ENCODE measurements at regions not wholly inside any gene's neighbourhood (a gene's known extent, or its start where the extent isn't known, plus 50 kb on each side); places are given as distances from the start of the nearest gene placed in this dataset.

DNA sequence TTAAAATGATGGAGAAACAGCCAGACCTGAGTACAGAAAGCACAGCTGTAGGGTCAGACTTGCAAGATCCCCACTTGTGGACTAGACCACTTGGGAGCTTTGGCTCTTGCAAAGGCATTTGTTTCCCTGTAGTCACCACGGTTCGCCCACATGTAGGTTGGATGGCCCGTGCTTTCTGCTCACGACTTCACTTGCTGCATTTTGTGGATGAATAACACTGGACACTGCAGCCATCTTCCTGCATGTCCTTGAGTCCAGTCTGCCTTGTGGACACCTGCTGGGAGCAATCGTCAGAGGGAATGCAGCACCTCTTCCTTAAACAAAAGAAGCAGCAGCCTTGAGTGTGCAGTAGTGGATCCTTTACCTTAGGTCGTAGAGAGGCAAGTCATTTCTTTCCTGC, 372.9 kb upstream of the IRX2 start:
- H3K27ac Mint-ChIP-seq (ENCODE audit: unreplicated experiment), result no peak overlapping the region
- H3K4me1 Mint-ChIP-seq, result peaks cover 49% of the 10 kb centered on the region
- no peaks in the 10 kb centered on the region for H3K36me3 Mint-ChIP-seq (ENCODE audit: low read depth)

GRCh38 chr5:3123763-3124157, 372.3 kb upstream of the IRX2 start:
- no peak overlapping the region for H3K4me3 Mint-ChIP-seq
- peaks cover 55% of the 10 kb centered on the region for H3K4me1 Mint-ChIP-seq

More for the DNA sequence above, 372.9 kb upstream of the IRX2 start:
- Mint-ChIP-seq H3K27me3 (ENCODE audit: low read depth) (peaks cover 2% of the 10 kb centered on the region), H3K4me3 (no peak overlapping the region), H3K9me3 (no peaks in the 10 kb centered on the region)
- no peak for DNase-seq (ENCODE audit: low read depth, low spot score)
- TF ChIP-seq, protein P1, sequence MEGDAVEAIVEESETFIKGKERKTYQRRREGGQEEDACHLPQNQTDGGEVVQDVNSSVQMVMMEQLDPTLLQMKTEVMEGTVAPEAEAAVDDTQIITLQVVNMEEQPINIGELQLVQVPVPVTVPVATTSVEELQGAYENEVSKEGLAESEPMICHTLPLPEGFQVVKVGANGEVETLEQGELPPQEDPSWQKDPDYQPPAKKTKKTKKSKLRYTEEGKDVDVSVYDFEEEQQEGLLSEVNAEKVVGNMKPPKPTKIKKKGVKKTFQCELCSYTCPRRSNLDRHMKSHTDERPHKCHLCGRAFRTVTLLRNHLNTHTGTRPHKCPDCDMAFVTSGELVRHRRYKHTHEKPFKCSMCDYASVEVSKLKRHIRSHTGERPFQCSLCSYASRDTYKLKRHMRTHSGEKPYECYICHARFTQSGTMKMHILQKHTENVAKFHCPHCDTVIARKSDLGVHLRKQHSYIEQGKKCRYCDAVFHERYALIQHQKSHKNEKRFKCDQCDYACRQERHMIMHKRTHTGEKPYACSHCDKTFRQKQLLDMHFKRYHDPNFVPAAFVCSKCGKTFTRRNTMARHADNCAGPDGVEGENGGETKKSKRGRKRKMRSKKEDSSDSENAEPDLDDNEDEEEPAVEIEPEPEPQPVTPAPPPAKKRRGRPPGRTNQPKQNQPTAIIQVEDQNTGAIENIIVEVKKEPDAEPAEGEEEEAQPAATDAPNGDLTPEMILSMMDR (conservative IDR thresholded peaks at IDR 0.05), result no peak

DNA sequence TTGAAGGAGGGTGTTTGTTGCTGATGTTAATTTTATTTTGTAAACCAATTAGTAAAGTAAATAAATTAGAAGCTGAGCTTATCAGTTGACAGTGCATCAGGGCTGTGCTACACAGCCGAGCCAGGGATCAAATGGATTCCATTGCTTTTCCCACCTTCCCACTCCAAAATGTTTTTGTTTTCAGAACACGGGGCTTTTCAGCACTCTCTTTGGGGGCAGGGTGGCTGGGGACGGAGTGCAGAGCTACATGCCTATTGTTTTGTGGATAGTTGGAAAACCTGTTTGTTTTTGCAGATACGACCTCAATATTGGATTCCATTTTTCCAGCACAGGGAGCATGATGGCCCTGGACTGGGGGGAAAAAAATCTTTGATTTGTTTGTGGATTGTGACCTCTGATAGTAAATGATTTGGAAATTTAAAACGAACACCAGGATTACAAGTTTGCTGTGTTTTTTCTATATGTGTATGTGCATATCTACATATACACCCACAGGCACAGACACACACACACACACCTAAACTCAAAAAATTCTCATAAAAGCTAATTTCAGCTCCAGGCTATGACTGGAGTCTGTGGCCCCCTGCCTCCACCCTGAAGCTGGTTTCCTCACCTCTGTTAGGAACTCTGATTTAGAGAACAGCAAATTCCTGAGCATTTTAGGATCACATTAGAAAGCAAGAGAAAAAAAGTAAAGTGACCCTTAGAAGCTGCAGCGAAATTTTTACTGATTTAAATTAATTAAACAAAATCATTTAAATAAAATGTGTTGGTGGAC, 371.7 kb upstream of the IRX2 start:
- Mint-ChIP-seq H3K9me3 (no peaks in the 10 kb centered on the region), H3K4me1 (peaks cover 61% of the 10 kb centered on the region), H3K27me3 (ENCODE audit: low read depth) (peaks cover 11% of the 10 kb centered on the region), H3K27ac (ENCODE audit: unreplicated experiment) (no peak overlapping the region), H3K4me3 (peak overlapping the region; percentile 21), H3K36me3 (ENCODE audit: low read depth) (no peaks in the 10 kb centered on the region)
- TF ChIP-seq, protein P1 (conservative IDR thresholded peaks at IDR 0.05), result no peak
- no peak for DNase-seq (ENCODE audit: low read depth, low spot score)

More at GRCh38 chr5:3123763-3124157, 372.3 kb upstream of the IRX2 start:
- Mint-ChIP-seq H3K27ac (ENCODE audit: unreplicated experiment) (no peak overlapping the region), H3K36me3 (ENCODE audit: low read depth) (no peaks in the 10 kb centered on the region), H3K27me3 (ENCODE audit: low read depth) (peaks cover 6% of the 10 kb centered on the region), H3K9me3 (no peaks in the 10 kb centered on the region)
- DNase-seq (ENCODE audit: low read depth, low spot score), result no peak
- TF ChIP-seq, protein P1 (conservative IDR thresholded peaks at IDR 0.05), result no peak

DNA sequence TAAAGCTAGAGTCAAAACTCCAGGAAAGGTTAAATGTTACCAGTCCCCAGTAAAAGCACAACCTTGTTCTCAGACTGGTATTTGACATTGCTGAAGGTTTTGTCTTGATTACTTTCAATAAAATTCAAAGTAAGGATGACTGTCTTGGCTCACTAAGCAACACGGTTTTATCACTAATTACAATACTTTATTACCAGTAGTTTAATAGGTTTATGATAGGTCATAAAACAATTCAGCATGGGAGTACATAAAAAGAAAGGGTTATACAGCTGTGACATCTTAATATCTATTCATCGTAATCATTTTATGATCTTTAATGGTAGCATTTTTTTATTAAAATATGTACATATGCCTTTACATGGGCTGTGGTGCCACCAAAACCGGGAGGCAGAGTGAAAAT, 370.7 kb upstream of the IRX2 start:
- peak overlapping the region; percentile 60 for H3K4me3 Mint-ChIP-seq
- peaks cover 12% of the 10 kb centered on the region for H3K27me3 Mint-ChIP-seq (ENCODE audit: low read depth)
- peaks cover 71% of the 10 kb centered on the region for H3K4me1 Mint-ChIP-seq
- H3K27ac Mint-ChIP-seq (ENCODE audit: unreplicated experiment), result peak overlapping the region; percentile 79
- H3K36me3 Mint-ChIP-seq (ENCODE audit: low read depth), result no peaks in the 10 kb centered on the region
- H3K9me3 Mint-ChIP-seq, result no peaks in the 10 kb centered on the region
- TF ChIP-seq, protein P1 (conservative IDR thresholded peaks at IDR 0.05), result no peak
- no peak for DNase-seq (ENCODE audit: low read depth, low spot score)

DNA sequence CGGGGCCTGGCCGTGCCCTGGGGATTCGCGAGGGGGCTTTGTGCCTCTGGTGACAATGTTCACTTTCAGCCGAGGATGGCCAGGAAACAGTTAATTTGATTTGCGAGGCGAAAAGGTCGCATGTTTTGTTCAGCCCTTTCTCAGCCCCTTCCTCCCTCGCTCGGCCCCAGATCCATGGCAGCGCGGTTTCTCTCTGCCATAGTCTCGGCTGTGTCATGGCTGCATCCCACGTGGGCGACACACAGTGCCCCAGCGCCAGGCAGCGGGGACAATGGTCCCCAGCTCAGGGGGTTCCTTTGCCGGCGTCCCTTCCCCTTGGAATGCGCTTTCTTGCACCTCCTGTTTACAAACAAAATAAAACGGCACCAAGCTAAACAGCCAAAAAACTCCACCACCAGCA, 370.3 kb upstream of the IRX2 start:
- Mint-ChIP-seq H3K36me3 (ENCODE audit: low read depth) (no peaks in the 10 kb centered on the region), H3K27me3 (ENCODE audit: low read depth) (peaks cover 12% of the 10 kb centered on the region), H3K27ac (ENCODE audit: unreplicated experiment) (peak overlapping the region; percentile 79), H3K9me3 (no peaks in the 10 kb centered on the region), H3K4me1 (peaks cover 75% of the 10 kb centered on the region), H3K4me3 (peak overlapping the region; percentile 60)
- peak; percentile 21 for DNase-seq (ENCODE audit: low read depth, low spot score)
- TF ChIP-seq, protein P1 (conservative IDR thresholded peaks at IDR 0.05), result no peak
